Stimulated activated memory B cell treated with anti-CD40 and anti-IgM and Interleukin-4, amounts not matched to agents 10 μg/mL and 1 μg/mL and 100 μg/mL, for 72 hours (primary cell): ENCODE measurements at regions not wholly inside any gene's neighbourhood (a gene's known extent, or its start where the extent isn't known, plus 50 kb on each side); places are given as distances from the start of the nearest gene placed in this dataset.

Experiments
- ATAC-seq: fragments of 150-1000 bp; cut with Tn5 transposase; 2 replicates; pipeline ENCODE4 v1.10.0; 2021
- H3K27ac Mint-ChIP-seq: one replicate; pipeline ENCODE4 v1.8.0; 2022; ENCODE audit warnings: mild to moderate bottlenecking, mixed read lengths
- H3K27me3 Mint-ChIP-seq: one replicate; pipeline ENCODE4 v1.8.0; 2022; ENCODE audit warnings: mixed read lengths
- H3K36me3 Mint-ChIP-seq: one replicate; pipeline ENCODE4 v1.8.0; 2022; ENCODE audit warnings: mixed read lengths
- H3K4me1 Mint-ChIP-seq: one replicate; pipeline ENCODE4 v1.8.0; 2022; ENCODE audit warnings: mixed read lengths
- H3K4me3 Mint-ChIP-seq: one replicate; pipeline ENCODE4 v1.8.0; 2022; ENCODE audit warnings: mild to moderate bottlenecking, moderate library complexity, mixed read lengths
- H3K9me3 Mint-ChIP-seq: one replicate; pipeline ENCODE4 v1.8.0; 2022; ENCODE audit warnings: mixed read lengths

DNA sequence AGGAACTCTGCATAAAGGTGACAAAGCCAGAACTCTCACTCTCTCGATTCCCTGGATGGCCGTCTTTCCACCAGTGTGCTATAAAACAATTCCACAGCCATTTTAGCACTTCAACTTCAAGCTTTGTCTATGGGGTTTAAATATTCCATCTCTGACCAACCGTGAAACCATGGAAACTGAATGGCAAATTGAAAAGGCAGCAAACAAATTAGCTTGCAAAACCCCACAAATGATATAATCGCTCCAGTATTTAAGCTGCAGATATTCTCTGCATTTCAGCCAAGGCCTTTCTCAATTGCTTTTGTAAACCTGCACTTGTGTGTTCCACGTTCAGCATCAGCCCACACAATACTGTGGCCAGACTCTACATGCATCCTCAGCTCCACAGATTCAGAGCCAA, 131.7 kb upstream of the ISX start:
- Mint-ChIP-seq H3K27ac (no peak overlapping the region), H3K4me1 (no peaks in the 10 kb centered on the region), H3K27me3 (no peaks in the 10 kb centered on the region), H3K36me3 (no peaks in the 10 kb centered on the region), H3K9me3 (peaks cover 5% of the 10 kb centered on the region), H3K4me3 (no peak overlapping the region)
- ATAC-seq = no peak

DNA sequence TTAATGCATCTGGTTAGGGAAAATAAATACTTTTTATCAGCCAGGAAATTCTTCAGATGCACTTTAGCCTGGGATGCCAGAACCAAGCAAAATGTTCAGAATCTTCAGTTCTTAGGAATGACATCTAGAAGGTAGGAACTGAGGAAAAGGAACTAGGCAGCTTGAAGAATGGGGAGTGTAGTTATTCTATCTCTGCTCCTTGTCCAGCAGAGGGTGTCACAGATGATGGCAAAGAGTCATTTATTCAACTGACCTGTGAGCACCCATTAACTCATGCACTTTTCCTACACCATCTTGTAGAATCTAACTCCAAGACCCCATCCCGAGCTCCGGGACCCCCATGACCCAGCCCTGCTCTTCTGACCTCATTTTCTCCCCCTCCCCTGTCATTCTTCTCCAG, 122.1 kb upstream of the ISX start:
- ATAC-seq = no peak
- Mint-ChIP-seq H3K36me3 (no peaks in the 10 kb centered on the region), H3K27me3 (no peaks in the 10 kb centered on the region), H3K9me3 (peaks cover 3% of the 10 kb centered on the region), H3K27ac (no peak overlapping the region), H3K4me1 (no peaks in the 10 kb centered on the region), H3K4me3 (no peak overlapping the region)

DNA sequence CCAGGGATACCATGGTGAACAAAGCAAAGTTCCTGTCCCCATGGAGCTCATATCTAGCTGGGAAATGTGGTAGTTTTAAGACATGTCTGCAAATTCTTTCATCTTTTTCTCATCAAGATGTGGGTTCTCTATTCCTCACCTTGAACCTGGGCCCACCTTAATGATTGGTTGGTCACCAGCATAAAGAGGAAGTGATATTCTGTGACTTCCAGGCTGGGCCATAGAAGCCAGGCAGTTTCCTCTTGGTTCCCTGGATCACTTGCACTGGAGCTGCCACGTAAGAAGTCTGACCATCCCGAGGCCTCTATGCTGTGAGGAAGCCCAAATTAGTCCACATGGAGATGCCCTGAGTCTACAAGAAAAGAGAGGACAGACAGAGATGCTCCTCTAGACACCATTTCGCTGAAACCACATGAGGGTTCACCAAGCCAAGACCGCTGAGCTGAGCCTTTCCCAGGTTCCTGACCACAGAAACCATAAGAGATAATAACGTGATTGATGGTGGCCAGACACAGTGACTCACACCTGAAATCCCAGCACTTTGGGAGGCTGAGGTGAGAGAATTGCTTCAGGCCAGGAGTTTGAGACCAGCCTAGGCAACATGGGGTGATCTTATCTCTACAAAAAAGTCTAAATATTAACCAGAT, 119.5 kb upstream of the ISX start:
- H3K27ac Mint-ChIP-seq = no peak overlapping the region
- H3K36me3 Mint-ChIP-seq = no peaks in the 10 kb centered on the region
- no peak overlapping the region for H3K4me3 Mint-ChIP-seq
- no peaks in the 10 kb centered on the region for H3K27me3 Mint-ChIP-seq
- no peak for ATAC-seq
- no peaks in the 10 kb centered on the region for H3K9me3 Mint-ChIP-seq
- no peaks in the 10 kb centered on the region for H3K4me1 Mint-ChIP-seq

DNA sequence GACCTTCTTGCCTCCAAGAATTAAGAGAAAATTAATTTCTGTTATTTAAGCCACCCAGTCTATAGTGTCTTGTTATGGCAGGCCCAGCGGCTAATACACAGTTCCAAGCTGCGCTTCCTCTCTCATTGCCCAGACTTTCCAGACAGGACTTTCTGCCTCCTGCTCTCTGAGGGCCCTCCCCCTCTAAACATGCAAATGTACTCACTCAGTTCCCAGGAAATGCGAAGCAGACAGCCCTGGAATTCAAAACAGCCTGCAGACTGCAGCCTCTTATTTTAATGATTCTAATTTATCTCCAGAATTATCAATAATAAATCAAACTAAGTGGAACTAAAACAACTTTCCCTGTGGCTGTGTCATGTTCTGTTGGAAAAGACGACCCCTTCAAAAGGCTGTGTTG, 115.5 kb upstream of the ISX start:
- ATAC-seq = no peak
- Mint-ChIP-seq H3K4me1 (no peaks in the 10 kb centered on the region), H3K9me3 (no peaks in the 10 kb centered on the region), H3K4me3 (no peak overlapping the region), H3K27ac (no peak overlapping the region), H3K36me3 (no peaks in the 10 kb centered on the region), H3K27me3 (no peaks in the 10 kb centered on the region)

DNA sequence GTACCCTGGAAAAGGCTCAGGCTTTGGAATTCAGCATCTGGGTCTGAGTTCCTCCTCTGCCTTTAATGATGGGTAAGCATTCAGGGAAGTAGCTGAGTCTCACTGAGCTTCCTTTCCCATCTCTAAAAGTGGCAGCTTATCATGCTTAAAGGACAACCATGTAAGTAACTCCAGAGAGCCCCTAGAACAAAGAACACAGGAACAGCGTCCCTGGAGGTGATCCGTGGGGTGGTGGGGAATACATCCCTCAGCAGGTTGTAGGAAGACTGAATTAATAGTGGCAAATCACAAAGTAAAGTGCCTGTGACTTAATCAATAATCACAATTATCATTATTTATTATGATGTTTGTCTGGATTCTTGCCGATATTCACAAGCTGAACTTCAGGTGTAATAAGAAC, 114.7 kb upstream of the ISX start:
- Mint-ChIP-seq H3K27ac (no peak overlapping the region), H3K36me3 (no peaks in the 10 kb centered on the region), H3K27me3 (no peaks in the 10 kb centered on the region), H3K4me3 (no peak overlapping the region), H3K4me1 (no peaks in the 10 kb centered on the region), H3K9me3 (no peaks in the 10 kb centered on the region)
- ATAC-seq = no peak

DNA sequence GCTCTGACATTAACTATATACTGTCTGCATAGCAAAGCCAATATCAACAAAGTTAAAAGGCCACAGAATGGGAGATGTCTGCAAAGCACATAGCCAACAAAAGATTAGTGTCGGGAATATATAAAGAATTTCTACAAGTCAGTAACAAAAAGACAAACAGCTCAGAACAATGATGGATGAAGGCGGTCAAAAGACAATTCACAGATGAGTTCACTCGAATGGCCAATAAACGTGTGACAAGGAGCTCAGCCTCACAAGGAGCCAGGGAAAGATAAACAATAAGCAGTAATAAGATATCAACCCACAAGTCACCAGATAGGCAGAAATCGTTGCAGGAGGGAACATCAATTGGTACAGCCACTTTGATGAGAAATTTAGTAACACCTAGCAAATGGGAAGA, 106.0 kb upstream of the ISX start:
- H3K4me1 Mint-ChIP-seq = no peaks in the 10 kb centered on the region
- ATAC-seq = no peak
- peaks cover 9% of the 10 kb centered on the region for H3K27me3 Mint-ChIP-seq
- no peaks in the 10 kb centered on the region for H3K36me3 Mint-ChIP-seq
- no peak overlapping the region for H3K4me3 Mint-ChIP-seq
- H3K9me3 Mint-ChIP-seq = no peaks in the 10 kb centered on the region
- H3K27ac Mint-ChIP-seq = no peak overlapping the region

DNA sequence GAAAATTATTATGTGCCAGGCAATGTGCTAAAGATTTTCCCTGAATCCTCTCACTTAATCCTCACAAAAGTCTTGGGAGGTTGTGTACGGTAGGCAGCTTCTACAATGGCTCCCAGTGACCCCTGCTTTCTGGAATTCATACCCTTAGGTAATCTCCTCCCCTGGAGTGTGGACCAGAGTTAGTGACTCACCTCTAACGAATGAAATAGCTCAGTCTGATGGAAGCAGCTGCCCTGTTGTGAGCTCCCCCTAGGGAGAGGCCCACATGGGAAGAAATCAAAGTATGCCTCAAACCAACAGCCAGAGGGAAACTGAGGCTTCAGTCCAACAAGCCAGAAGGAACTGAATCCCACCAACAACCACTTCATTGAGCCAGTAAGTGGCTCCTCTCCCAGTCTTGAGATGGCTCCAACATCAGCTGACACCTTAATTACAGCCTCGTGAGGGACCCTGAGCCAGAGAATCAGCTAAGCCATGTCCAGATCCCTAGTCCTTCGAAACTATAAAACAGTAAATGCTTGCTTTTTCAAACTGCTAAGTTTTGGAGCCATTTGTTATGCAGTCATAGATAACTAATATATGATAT, 98.9 kb upstream of the ISX start:
- Mint-ChIP-seq H3K27ac (no peak overlapping the region), H3K36me3 (no peaks in the 10 kb centered on the region), H3K4me1 (no peaks in the 10 kb centered on the region), H3K9me3 (no peaks in the 10 kb centered on the region), H3K27me3 (no peaks in the 10 kb centered on the region), H3K4me3 (no peak overlapping the region)
- no peak for ATAC-seq

DNA sequence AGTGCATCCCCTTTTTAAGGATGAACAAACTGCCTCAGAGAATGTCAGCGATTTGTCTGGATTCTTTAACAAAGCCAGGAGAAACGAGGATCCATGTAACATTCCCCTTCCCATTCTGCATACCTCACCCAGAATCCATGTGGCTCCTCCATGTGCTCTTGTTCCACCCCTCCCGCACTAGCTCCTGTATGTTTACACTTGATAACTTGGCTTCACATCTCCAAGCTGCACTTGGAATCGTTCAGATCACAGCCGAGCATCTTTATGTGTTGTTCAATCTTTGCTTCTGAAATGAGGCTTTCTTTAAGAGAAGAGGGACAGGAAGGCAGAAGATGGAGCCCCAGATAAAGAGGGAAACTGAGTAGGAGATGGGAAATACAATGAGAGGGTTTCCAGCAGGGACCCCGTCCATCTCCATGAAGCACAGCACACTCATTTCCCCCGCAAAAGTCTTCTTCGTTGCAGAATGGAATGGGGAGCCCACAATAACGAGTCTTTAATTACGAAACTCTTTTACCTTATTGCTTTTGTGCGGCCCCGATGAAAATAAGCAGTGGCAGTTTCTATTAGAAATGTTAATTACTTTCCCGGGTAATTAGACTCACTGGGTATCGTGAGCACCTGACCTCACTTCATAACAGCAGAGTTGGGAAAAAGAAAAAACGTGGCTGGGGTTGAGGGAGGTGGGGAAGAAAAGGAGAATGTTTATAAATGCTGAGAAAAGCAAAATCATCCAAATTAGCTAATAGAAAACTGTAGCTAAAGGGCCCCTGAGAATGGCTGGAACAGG, 96.8 kb upstream of the ISX start:
- Mint-ChIP-seq H3K4me3 (no peak overlapping the region), H3K36me3 (no peaks in the 10 kb centered on the region), H3K4me1 (no peaks in the 10 kb centered on the region), H3K27ac (no peak overlapping the region), H3K27me3 (no peaks in the 10 kb centered on the region), H3K9me3 (no peaks in the 10 kb centered on the region)
- no peak for ATAC-seq

DNA sequence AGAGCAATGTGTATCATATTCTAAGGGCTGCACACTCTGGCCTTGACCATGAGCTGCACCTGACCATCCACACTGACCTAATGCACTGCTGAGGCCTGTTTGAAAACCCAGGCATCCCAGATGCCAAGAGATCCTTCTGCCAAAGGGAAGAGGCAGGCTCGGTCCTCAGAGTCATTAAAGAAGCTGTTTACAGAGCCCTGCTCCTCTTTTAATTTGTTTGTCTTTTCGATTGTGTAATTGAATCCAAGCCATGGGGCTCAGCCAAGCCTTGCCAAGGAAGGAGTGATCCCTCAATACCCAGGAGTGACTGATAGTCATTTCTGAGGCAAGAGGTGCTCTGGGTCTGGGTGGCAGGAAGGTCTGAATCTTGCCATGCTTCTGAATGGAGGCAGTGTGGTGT, 94.5 kb upstream of the ISX start:
- Mint-ChIP-seq H3K4me3 (no peak overlapping the region), H3K27me3 (no peaks in the 10 kb centered on the region), H3K27ac (no peak overlapping the region), H3K36me3 (no peaks in the 10 kb centered on the region), H3K4me1 (no peaks in the 10 kb centered on the region), H3K9me3 (peaks cover 5% of the 10 kb centered on the region)
- ATAC-seq = no peak

DNA sequence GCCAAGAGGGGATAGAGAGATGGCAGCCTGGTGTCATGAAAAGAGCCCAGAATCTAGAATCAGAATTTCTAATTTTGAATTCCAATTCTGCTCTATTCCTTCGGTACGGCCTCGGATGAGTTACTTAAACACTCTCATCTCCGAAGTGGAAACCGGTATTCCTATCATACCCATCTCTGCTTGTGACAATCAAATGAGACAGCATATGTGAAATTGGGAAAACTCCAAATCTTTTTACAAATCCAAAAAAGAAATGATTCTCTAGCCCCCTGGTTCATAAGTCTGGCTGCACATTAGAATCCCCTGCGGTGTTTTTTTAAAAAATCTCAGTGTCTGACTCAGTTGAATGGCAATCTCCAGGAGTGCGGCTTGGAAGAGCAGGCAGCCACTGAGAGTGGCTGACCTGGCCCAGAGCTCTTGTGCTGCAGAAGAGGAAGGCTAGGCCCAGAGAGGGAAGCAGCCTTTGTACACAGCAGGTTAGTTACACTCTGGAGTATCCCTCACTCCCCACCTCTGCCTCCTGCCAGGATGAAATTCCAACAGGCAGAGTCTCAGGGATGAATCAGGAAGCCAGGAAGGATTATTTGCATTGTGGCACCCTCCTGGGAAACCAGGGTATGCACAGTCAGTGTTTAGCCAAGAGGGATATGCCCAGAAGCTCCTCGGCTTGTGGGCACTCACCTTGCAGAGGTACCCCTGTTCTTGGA, 93.6 kb upstream of the ISX start:
- Mint-ChIP-seq H3K9me3 (peaks cover 5% of the 10 kb centered on the region), H3K36me3 (no peaks in the 10 kb centered on the region), H3K4me1 (no peaks in the 10 kb centered on the region), H3K27ac (no peak overlapping the region), H3K27me3 (no peaks in the 10 kb centered on the region), H3K4me3 (no peak overlapping the region)
- ATAC-seq = no peak

DNA sequence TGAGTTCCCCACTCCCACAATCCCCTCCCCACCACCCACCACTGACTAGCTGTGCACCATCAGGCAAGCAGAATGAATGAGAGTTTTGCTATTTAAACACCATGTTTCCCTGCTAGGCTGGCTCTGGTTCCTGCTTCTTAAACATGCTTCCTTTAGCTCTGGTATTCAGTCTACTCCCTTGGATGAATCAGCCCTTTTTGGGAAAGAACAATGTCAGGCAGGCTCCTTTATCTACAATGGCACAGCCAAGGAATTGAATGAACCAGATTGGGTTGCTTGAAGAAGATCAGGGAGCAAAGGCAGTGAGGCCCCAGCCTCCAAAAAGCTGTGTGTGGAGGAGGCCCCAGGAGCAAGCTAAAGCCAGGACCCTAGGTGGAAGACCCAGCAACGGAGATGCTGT, 92.9 kb upstream of the ISX start:
- Mint-ChIP-seq H3K36me3 (no peaks in the 10 kb centered on the region), H3K9me3 (peaks cover 5% of the 10 kb centered on the region)
- no peak for ATAC-seq

DNA sequence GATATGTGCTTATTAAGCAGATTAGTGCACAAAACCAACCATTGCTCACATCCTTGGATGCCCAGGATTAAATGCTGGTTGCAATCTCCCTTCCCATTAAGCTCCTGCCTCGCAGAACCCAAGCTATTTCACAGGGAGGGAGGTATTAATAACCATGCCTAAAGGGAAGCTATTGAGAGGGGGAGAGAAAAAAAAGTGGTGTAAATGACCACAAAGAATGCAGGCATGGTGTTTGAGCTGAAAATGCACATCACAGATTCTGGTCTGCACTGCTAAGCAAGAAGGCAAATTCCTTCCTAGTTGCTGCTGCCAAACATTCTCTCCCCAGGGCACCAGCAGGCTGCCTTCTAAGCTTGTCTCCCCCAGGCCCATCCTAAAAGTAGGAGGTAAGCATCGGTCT, 92.0 kb upstream of the ISX start:
- no peaks in the 10 kb centered on the region for H3K4me1 Mint-ChIP-seq
- no peak overlapping the region for H3K4me3 Mint-ChIP-seq
- H3K27me3 Mint-ChIP-seq = no peaks in the 10 kb centered on the region
- H3K9me3 Mint-ChIP-seq = peaks cover 5% of the 10 kb centered on the region
- H3K27ac Mint-ChIP-seq = no peak overlapping the region
- no peaks in the 10 kb centered on the region for H3K36me3 Mint-ChIP-seq
- no peak for ATAC-seq

More for the DNA sequence above, 92.9 kb upstream of the ISX start:
- no peaks in the 10 kb centered on the region for H3K27me3 Mint-ChIP-seq
- H3K4me1 Mint-ChIP-seq = no peaks in the 10 kb centered on the region
- no peak overlapping the region for H3K4me3 Mint-ChIP-seq
- H3K27ac Mint-ChIP-seq = no peak overlapping the region

DNA sequence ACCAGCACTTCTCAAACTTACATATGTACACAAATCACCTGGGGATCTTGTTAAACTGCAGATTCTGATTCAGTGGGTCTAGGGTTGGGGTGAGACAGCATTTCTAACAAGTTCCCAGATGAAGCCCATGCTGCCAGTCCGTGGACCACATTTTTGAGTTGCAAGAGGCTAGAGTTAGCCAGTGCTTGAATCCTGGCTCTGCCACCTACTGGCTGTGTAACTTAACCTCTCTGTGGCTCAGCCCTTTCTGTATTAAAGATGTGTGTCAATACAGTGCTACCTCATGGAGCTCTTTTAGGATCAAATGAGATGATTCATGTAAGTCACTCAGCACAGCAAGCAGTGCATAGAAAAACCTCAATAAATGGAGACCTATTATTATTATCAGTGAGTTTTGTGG, 90.2 kb upstream of the ISX start:
- Mint-ChIP-seq H3K27ac (no peak overlapping the region), H3K27me3 (no peaks in the 10 kb centered on the region), H3K4me3 (no peak overlapping the region), H3K4me1 (no peaks in the 10 kb centered on the region), H3K36me3 (no peaks in the 10 kb centered on the region), H3K9me3 (peaks cover 5% of the 10 kb centered on the region)
- no peak for ATAC-seq

DNA sequence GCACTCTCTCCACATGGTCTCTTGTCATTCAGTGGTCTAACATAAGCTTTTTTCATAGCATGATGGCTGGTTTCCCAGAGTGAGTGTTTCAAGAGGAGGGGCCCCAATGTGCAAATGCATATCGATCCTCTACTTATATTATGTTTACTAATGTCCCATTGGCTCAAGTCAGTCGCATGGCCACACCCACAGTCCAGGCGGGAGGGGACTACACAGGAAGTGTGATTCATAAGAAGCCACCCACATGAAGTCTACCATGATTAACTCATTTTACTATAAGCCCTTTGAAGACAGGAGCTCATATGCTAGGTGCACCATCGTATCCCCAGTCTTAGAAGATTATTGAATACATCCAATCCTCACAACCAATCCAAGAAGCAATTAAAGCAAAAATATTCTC, 89.5 kb upstream of the ISX start:
- ATAC-seq = no peak
- Mint-ChIP-seq H3K4me3 (no peak overlapping the region), H3K4me1 (no peaks in the 10 kb centered on the region), H3K36me3 (no peaks in the 10 kb centered on the region), H3K27me3 (no peaks in the 10 kb centered on the region), H3K9me3 (peaks cover 5% of the 10 kb centered on the region), H3K27ac (no peak overlapping the region)

DNA sequence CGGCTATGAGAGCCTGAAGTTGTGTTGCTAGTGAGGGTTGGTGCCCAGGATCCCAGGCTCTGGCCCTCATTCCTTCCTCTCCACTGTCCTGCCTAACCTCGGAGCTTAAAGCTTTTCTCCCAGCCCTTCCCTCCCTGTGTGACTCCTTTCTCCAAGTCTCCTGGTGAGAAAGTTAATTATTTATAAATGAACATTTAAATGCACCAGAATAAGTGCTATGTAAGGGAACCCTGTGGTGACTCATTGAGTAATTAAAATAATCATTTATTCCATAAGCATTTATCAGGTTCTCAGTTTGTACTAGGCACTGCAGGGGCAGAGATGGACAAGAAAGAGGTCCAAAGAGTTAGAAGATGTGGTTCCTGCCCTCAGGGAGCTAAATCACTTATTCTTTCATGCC, 89.1 kb upstream of the ISX start:
- Mint-ChIP-seq H3K36me3 (no peaks in the 10 kb centered on the region), H3K27me3 (no peaks in the 10 kb centered on the region), H3K4me3 (no peak overlapping the region), H3K27ac (no peak overlapping the region), H3K9me3 (peaks cover 5% of the 10 kb centered on the region), H3K4me1 (no peaks in the 10 kb centered on the region)
- no peak for ATAC-seq

DNA sequence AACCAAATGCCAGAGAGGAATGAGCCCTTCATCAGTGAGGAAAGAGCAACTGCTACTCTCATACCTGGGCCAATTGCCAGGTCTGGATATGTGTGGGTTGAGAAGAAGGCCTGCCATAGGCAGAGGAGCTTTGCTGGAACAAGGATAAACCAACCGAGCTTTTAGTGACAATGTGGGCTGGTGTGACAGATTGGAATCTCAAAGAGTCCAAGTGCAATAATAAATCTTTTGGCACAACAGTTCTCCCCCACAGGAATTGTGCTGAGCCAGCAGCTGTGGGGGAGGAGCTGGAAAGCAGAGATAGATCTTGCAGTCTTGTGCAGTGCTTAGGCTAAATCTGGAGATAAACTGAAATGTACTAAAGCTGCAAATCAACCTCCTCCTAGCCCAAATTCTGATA, 79.4 kb upstream of the ISX start:
- H3K36me3 Mint-ChIP-seq = no peaks in the 10 kb centered on the region
- no peak overlapping the region for H3K27ac Mint-ChIP-seq
- no peak overlapping the region for H3K4me3 Mint-ChIP-seq
- H3K9me3 Mint-ChIP-seq = peaks cover 19% of the 10 kb centered on the region
- no peaks in the 10 kb centered on the region for H3K27me3 Mint-ChIP-seq
- no peak for ATAC-seq
- H3K4me1 Mint-ChIP-seq = no peaks in the 10 kb centered on the region
